ENCODE measurements at regions not wholly inside any gene's neighbourhood (a gene's known extent, or its start where the extent isn't known, plus 50 kb on each side); places are given as distances from the start of the nearest gene placed in this dataset.
"Not testable (repeated sequence)": the region's sequence is repeated elsewhere in the genome, so short reads cannot be mapped to it uniquely, and the experiment has no call there.

- no peak overlapping the region for H3K27ac ChIP-seq
- H3K27me3 ChIP-seq = no peaks in the 10 kb centered on the region
- H3K4me3 ChIP-seq = no peak overlapping the region
- H3K36me3 ChIP-seq = no peaks in the 10 kb centered on the region
- TF ChIP-seq POLR2A (IDR thresholded peaks at IDR 0.05) = no peak
- no peak for TF ChIP-seq CTCF (IDR thresholded peaks at IDR 0.05)
- no peaks in the 10 kb centered on the region for H3K9me3 ChIP-seq
- DNase-seq = no peak
- no peaks in the 10 kb centered on the region for H3K4me1 ChIP-seq
Observed at GRCh38 chr10:28180654-28181053, 122.2 kb downstream of the MPP7 start.

- Histone ChIP-seq H3K4me1 (no peaks in the 10 kb centered on the region), H3K4me3 (no peak overlapping the region), H3K36me3 (no peaks in the 10 kb centered on the region), H3K9me3 (no peaks in the 10 kb centered on the region), H3K27ac (no peak overlapping the region), H3K27me3 (no peaks in the 10 kb centered on the region)
- TF ChIP-seq POLR2A (IDR thresholded peaks at IDR 0.05) (no peak), CTCF (IDR thresholded peaks at IDR 0.05) (no peak)
- no peak for DNase-seq
Observed at GRCh38 chr10:28179743-28180099, 123.1 kb downstream of the MPP7 start.

GRCh38 chr10:28179006-28179742 is 123.7 kb downstream of the MPP7 start:
- H3K9me3 ChIP-seq = no peaks in the 10 kb centered on the region
- no peaks in the 10 kb centered on the region for H3K27me3 ChIP-seq
- H3K4me1 ChIP-seq = no peaks in the 10 kb centered on the region
- H3K4me3 ChIP-seq = peak overlapping the region in 1 of 4 donors; percentile 3
- TF ChIP-seq POLR2A (IDR thresholded peaks at IDR 0.05) (no peak), CTCF (IDR thresholded peaks at IDR 0.05) (peak; percentile 64 to 82 (median 74))
- DNase-seq = peak in 1 of 3 donors; percentile 50
- H3K27ac ChIP-seq = no peak overlapping the region
- H3K36me3 ChIP-seq = no peaks in the 10 kb centered on the region

GRCh38 chr10:28177944-28178637 is 124.8 kb downstream of the MPP7 start:
- TF ChIP-seq CTCF (IDR thresholded peaks at IDR 0.05) (no peak), POLR2A (IDR thresholded peaks at IDR 0.05) (no peak)
- DNase-seq = no peak
- H3K4me3 ChIP-seq = peak overlapping the region in 2 of 4 donors; percentile 18 to 26

GRCh38 chr10:28176498-28176897 is 126.4 kb downstream of the MPP7 start:
- H3K9me3 ChIP-seq, H3K27me3 ChIP-seq, H3K27ac ChIP-seq, H3K4me1 ChIP-seq, H3K4me3 ChIP-seq, H3K36me3 ChIP-seq: not testable (repeated sequence)
- DNase-seq = peak in 1 of 3 donors; percentile 52

More at GRCh38 chr10:28177944-28178637, 124.8 kb downstream of the MPP7 start:
- no peaks in the 10 kb centered on the region for H3K36me3 ChIP-seq
- H3K9me3 ChIP-seq = no peaks in the 10 kb centered on the region
- no peaks in the 10 kb centered on the region for H3K27me3 ChIP-seq
- peak overlapping the region in 3 of 4 donors; percentile 5 to 36 (median 23) for H3K27ac ChIP-seq
- H3K4me1 ChIP-seq = no peaks in the 10 kb centered on the region

- no peak for DNase-seq
- no peak for TF ChIP-seq POLR2A (IDR thresholded peaks at IDR 0.05)
- no peak for TF ChIP-seq CTCF (IDR thresholded peaks at IDR 0.05)
Observed at GRCh38 chr10:28172223-28172610, 130.6 kb downstream of the MPP7 start.

More at GRCh38 chr10:28172223-28172610, 130.6 kb downstream of the MPP7 start:
- Histone ChIP-seq H3K27me3 (no peaks in the 10 kb centered on the region), H3K4me1 (no peaks in the 10 kb centered on the region), H3K4me3 (no peak overlapping the region), H3K9me3 (no peaks in the 10 kb centered on the region), H3K27ac (no peak overlapping the region), H3K36me3 (no peaks in the 10 kb centered on the region)
